ENCODE measurements at regions not wholly inside any gene's neighbourhood (a gene's known extent, or its start where the extent isn't known, plus 50 kb on each side); places are given as distances from the start of the nearest gene placed in this dataset.

DNA sequence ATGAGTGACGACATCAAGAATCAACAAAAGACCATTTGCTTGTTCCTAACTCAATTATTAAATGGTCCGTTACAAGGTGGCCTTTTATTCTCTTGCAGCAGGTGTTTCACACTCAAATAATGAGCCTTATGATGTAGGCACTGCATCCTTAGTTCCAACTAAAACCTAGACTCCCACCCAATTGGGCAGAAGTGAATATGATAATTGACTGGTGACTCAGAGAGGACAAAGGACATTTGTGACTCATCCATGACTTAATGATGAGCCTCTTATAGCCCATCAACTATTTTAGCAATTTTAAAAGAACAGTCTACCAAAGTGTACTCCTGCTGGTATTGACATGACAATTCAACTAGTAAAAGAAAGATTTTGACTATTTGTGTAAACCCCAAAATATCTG is 1027.8 kb upstream of the PHF14 start:
- Histone ChIP-seq H2BK12ac (ENCODE audit: insufficient read length, low read depth, low read length) (no peak overlapping the region), H4K91ac (ENCODE audit: insufficient read length, low read depth, low read length) (no peak overlapping the region), H4K5ac (ENCODE audit: insufficient read length, low read depth, low read length) (no peak overlapping the region), H3K23ac (ENCODE audit: insufficient read length, low read depth, low read length) (no peak overlapping the region), H3K9me3 (ENCODE audit: control insufficient read depth, low read depth, low read length) (no peaks in the 10 kb centered on the region), H3K18ac (ENCODE audit: insufficient read length, low read depth, low read length) (no peak overlapping the region), H2AK5ac (ENCODE audit: insufficient read length, low read length) (no peak overlapping the region), H3K56ac (ENCODE audit: insufficient read length, low read depth, low read length) (no peak overlapping the region), H3K79me1 (ENCODE audit: insufficient read depth, low read depth, low read length, poor library complexity, severe bottlenecking) (no peaks in the 10 kb centered on the region), H3K9ac (ENCODE audit: extremely low read depth, insufficient read length, low read length) (no peak overlapping the region), H2BK15ac (ENCODE audit: low read depth, low read length) (no peak overlapping the region), H3K27me3 (ENCODE audit: insufficient read depth, low read length) (no peaks in the 10 kb centered on the region), H2BK5ac (ENCODE audit: insufficient read length, low read length) (no peak overlapping the region), H2BK120ac (ENCODE audit: low read depth, low read length, poor library complexity, severe bottlenecking) (no peak overlapping the region), H3K4me2 (ENCODE audit: insufficient read depth, insufficient read length, low read length) (no peak overlapping the region), H3K79me2 (ENCODE audit: insufficient read depth, low read length) (no peaks in the 10 kb centered on the region), H3K4me1 (ENCODE audit: insufficient read depth, low read length) (no peaks in the 10 kb centered on the region; the same call in none of the 2 replicates), H3T11ph (ENCODE audit: low read length) (no peak overlapping the region), H3K14ac (ENCODE audit: insufficient read depth, low read length) (no peak overlapping the region), H4K8ac (replicated peaks; ENCODE audit: insufficient read length, low read depth, low read length) (no peak overlapping the region), H2BK20ac (ENCODE audit: low read depth, low read length, poor library complexity, severe bottlenecking) (no peak overlapping the region), H3K4ac (ENCODE audit: low read depth, low read length) (no peak overlapping the region), H3K23me2 (ENCODE audit: insufficient read length, low read depth, low read length, poor library complexity, severe bottlenecking) (no peaks in the 10 kb centered on the region), H3K27ac (ENCODE audit: insufficient read length, low read depth, low read length) (no peak overlapping the region), H4K20me1 (ENCODE audit: control insufficient read depth, insufficient read depth, insufficient read length) (no peaks in the 10 kb centered on the region), H2AFZ (ENCODE audit: low read length) (no peak overlapping the region)
- H3K9me3 Mint-ChIP-seq, result peaks cover 3 to 5% of the 10 kb centered on the region in 2 experiments; a peak in 3 of 5 replicates
- WGBS (ENCODE audit: extremely low coverage, insufficient read length, low lambda C conversion rate), result no CpG with 5 or more reads among the region's 2 CpGs
- no peak overlapping the region for H3K4me3 Mint-ChIP-seq
- H3K27me3 Mint-ChIP-seq (ENCODE audit: low read depth), result no peaks in the 10 kb centered on the region; the same call in 1 of the 2 replicates
- peaks cover 0 to 12% (median 3%) of the 10 kb centered on the region in 3 experiments; a peak in 5 of 7 replicates for H3K36me3 Mint-ChIP-seq (ENCODE audit: insufficient read depth in 1 of 3, low read depth in 3 of 3)
- TF ChIP-seq, protein P1, sequence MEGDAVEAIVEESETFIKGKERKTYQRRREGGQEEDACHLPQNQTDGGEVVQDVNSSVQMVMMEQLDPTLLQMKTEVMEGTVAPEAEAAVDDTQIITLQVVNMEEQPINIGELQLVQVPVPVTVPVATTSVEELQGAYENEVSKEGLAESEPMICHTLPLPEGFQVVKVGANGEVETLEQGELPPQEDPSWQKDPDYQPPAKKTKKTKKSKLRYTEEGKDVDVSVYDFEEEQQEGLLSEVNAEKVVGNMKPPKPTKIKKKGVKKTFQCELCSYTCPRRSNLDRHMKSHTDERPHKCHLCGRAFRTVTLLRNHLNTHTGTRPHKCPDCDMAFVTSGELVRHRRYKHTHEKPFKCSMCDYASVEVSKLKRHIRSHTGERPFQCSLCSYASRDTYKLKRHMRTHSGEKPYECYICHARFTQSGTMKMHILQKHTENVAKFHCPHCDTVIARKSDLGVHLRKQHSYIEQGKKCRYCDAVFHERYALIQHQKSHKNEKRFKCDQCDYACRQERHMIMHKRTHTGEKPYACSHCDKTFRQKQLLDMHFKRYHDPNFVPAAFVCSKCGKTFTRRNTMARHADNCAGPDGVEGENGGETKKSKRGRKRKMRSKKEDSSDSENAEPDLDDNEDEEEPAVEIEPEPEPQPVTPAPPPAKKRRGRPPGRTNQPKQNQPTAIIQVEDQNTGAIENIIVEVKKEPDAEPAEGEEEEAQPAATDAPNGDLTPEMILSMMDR (conservative IDR thresholded peaks at IDR 0.05), result no peak
- H3K4me1 Mint-ChIP-seq, result peaks cover 13% of the 10 kb centered on the region in 2 experiments; a peak in 3 of 4 replicates
- no peak overlapping the region for H3K27ac Mint-ChIP-seq
- no peak for DNase-seq

Data from H9 (cell line).